ENCODE measurements at regions not wholly inside any gene's neighbourhood (a gene's known extent, or its start where the extent isn't known, plus 50 kb on each side); places are given as distances from the start of the nearest gene placed in this dataset.

DNA sequence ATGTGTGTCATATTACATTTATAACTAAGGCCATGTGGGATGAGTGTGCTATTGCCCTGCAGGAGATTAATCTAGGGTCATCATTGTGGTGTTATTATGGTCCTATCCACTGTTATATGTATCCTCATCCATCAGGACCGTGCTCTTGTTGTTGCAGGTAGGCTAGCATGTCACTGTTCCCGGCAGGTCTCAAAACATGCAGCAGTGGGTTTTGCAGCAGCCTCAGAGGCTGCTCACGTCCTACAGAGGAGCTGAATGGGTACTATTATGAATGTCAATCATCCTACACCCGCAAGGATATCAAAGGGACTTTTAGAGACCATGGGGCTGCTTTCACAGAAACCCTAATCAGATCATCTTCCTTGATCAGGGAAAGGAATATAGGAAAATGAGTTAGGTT lies 318.2 kb downstream of the SAMD5 start:
- no peak for DNase-seq

DNA sequence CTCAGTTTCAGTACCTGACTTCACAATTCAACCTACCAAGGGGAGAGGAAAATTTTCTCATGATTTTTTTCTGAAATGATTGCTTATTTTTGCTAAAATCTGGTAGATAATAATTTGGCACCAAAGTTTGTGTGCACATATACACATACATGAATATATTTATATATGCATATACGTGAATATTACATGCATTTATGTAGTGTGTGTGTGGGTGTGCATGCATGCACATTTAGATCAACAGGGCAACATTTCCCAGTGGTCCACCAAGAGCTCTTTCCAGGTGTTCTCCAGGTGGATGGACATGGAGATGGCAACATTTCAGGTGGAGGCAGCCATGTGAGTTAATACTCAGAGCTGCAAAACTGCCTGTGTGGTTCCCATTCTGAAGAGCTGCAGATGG lies 320.9 kb downstream of the SAMD5 start:
- no peak for DNase-seq

DNA sequence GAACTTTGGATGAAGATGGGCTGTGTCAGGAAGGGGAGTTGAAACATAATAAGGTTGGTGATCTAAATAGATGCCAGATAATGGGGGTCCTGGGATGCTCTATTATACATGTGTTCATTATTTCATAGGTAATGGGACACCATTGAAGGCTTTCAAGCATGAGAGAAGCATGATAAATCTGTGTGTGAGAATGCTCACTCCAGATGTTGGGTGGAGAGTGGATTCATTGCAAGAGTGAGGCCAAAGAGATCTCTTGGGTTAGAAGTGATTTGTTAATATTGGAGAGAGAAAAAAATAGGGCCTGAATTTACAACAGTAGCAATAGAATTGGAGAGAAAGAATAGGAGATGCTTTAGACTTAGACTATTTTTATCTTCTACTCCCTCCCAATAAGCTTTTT lies 321.3 kb downstream of the SAMD5 start:
- DNase-seq: no peak

DNA sequence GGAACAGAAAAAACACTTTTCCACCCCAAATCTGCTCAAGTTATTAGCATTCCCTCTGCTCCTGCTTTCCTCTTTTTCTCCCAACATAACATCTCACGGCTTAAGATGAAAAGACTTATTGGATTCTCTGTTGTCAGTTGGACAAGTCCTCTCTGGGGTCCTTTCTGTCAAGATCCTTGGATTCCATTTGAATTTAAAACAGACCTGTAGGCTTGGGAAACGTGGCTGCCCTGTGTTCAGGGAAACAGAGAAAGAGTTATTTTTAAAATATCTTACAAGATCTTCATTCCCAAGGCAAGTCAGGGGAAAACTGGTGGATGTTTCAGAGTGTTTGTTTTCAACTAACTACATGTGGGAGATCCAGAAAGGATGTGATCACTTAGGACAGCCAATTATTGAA lies 322.9 kb downstream of the SAMD5 start:
- no peak for DNase-seq

- DNase-seq: no peak
These were observed 325.1 kb downstream of the SAMD5 start for GRCh38 chr6:147833607-147834006.

DNA sequence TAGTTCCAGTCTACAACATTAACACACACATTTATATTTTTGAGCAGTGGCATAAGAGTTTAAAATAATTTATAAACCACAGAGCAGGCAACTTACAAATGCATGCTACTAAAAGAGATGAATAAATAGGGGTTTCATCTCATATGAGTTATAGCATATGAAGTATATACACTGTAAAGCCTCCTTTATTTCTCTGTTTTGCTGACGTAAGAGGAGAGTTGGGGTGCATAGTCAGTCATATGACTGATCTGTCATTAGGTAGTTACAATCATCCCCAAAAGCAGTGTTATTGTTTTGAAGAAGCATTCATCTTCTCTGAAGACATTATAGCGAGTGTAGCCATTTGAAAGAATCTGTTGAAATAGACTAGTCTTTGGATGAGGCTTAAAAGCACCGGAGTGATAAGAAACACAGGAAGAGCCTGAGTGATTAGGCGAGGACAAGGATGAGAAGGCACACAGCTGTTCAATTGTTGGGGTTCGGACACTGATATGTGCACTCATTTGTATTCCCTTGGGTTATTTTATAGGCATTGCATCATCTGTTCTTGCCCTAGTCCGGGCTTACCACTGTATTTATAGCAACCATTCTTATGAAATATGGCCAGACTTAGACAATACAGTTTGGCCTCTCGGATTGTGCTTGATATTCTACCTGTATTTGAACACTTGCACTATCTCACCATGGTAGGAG lies 325.7 kb downstream of the SAMD5 start:
- DNase-seq: no peak

DNA sequence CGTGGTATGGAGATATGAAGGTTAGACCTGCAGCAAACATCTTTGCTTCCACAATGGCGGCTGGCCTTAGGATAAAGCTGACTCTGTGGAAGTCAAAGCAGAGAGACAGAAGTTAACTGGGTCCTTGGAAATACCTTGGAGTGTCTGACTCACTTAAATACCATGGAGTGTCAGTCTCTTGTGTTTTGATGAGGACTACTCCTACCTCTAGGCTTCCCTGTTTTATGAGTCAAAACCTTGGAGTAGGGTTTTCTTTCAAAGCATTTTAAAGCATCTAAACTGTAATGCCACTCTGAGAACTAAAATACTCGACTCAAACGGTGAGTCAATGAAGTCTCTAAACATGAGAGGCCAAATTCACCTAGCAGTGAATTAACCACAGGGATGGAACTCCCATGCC lies 329.1 kb downstream of the SAMD5 start:
- DNase-seq: no peak

DNA sequence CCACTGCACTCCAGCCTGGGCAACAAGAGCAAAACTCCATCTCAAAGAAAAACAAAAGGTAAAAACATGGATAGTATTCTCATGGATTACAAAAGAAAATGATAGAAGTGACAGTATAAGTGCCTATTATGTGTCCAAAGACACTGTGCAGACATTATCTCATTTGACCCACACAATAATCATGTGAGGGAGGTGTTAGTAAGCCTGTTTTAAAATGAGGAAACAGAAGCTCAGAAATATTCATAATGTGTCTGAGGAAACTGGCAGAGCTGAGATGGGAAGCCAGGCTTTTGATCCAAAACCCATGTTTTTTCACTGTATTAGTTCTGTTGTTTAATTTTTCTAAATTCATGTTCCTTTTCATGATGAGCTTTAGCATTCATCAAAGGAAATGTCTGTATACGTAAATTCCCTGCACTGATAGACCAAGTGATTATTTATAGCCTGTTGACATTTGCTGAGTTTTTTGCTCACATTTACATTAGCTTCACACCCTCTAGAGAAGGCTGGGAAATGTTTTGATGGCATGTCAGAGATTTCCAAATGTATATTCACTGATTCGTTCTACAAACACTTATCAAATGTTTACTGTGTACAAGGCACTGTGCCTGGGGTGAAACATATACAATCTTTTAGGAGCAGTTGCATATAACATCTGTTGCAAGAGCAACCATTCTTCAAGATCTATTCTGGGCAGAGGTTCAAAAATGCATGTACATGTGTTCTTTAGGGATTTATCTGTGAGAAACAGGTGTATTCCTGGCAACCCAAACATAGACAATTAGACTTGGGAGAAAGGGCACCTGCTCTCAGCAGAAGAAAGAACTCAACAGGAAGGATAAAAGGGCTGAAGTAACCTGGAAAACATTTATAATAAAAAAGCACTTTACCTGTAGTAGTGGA lies 331.5 kb downstream of the SAMD5 start:
- no peak for DNase-seq

DNA sequence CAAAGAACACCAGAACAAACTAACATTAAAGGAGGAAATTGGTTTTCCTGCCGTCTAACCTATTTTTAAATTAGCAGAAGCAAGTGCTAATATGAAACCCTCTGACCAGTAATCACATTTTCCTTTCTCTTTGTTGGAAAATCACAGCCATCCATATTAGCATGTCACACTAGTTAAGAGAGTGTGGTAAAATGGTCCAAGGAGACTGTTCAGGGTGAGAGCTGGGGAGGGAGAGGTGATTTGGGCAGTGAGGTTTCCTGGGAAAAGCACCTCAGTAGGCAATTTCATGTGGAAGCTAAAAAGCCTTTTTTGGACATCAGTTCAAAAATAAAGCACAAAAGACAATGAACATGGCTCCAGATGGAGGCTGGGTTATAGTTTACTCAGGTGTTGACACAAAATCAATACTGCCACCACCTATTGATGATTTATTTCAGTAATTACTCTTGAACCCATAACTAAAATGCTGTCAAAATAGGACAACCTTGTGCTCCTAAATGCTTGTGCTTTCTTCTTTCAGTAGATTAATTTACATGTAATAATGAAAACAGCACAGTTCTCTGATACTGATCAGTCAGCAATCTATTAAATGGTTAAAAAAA lies 333.2 kb downstream of the SAMD5 start:
- DNase-seq: no peak

- no peak for DNase-seq
These were observed 341.2 kb downstream of the SAMD5 start for GRCh38 chr6:147849401-147850330.

DNA sequence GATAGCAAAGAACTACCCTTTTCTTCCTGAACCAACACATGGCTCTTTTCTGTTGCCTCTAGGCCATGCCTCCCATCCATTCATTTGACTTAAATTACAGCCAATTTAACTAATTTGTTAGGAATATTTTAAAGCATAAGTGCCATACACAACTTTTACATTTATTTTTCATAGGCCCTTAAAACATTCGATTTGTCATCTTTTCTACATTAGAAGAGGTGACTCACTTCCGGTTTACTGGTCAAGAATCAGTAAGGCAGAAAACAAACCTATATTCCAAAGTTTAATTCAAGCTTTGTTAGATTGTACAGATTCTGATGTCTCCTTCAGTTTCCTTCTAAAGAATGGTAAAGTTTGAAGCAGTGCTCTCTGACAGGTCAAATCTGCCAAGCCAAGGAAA lies 344.3 kb downstream of the SAMD5 start:
- DNase-seq: no peak

DNA sequence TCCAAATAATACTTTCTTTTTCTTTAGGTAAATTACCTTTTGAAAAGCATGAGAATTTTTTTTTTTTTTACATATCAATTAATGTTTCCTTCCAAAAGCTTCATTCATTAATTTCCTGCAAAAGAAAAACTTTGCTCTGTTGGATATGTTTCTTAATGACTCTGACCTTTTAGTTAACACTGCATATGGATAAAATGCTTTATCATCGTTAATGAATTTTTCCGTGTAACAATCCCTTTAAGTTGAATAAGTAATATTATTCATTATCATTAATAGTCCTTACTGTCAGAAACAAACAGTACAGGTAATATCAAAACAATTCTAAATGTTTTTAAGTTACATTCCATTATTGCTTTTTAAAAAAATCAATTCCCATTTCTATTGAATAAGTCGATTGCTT lies 345.1 kb downstream of the SAMD5 start:
- DNase-seq: no peak

DNA sequence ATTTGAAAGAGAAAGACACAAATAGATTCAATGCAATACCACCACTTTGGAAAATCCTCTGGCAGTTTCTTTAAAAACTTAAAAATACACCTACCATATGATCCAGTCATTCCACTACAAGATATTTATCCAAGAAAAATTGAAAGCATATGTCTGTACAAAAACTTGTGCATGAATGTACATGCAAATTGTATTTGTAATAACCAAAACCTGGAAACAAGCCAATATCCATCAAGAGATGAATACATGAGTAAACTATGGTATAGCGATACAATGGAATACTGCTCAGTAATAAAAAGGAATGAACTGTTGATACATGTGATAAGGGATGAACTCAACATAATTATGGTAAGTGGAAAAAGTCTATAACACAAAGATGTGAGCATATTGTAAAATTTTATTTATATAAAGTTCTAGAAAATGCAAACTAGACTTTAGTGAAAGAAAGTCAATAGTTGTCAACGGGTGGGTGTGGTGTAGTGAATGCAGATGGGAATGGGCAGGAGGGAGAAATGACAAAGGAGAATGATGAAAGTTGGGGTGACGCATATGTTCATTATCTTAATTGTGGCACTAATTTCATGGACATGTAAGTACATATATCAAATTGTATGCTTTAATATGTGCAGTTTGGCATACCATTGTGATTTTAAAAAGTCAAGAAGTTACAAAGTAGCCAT lies 347.5 kb downstream of the SAMD5 start:
- DNase-seq: no peak

GRCh38 chr6:147856687-147857086 lies 348.2 kb downstream of the SAMD5 start:
- DNase-seq: no peak

DNA sequence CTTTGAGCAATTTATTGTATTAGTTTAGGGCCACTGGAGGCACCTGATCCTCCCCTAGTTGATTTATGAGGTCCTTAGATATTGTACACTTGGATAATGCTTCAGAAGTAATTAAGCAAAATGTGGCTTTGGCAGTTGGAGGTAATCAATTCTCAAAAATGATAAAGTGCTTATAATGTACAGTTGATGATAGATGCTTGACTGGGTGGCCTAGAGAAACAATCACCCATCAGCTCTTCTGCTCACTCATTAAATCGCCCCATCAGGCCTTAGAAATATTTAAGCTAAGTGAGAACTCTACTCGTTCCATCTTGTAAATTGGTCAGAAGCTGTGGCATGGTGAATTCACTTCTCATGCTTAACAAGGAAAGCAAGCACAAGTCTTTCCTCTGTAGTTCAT lies 349.9 kb downstream of the SAMD5 start:
- DNase-seq: no peak

GRCh38 chr6:147859071-147859470 lies 350.6 kb downstream of the SAMD5 start:
- no peak for DNase-seq

GRCh38 chr6:147861696-147862095 lies 353.2 kb downstream of the SAMD5 start:
- DNase-seq: no peak

DNA sequence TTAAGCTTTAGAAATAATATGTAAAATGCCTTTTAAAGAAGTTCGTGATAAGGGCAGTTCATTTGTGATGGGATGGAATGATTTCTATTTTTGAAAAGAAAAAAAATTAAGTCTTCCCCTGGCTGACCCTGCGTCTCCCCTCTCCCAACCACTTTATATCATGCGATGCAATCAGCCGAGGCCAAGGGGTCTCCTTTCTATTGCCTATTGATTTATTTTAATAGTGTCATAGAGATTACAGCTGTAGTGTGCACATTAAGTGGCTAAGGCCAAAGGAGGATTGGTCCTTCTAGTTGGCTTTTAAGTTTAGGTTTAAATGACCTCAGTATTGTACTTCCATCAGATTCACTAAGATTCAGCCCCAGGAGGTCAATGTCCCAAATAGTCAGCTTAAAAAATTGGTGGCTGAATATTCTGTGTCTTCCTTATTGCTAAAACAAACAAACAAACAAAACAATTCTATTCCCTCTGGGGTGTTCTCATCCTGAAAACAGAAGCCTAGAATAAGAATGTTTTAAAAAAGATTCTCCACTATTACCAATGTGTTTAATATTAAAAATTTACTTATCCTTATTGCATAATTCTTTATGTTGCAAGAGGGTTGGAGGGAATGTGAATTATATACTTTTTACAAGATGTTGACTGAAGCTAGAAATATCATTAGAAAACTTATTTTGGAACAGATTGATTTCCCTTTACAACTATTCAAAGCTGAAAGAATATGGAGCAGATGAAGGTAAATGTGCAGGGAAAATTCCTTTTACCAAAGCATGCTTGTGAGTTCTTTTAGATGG lies 359.1 kb downstream of the SAMD5 start:
- DNase-seq: no peak

DNA sequence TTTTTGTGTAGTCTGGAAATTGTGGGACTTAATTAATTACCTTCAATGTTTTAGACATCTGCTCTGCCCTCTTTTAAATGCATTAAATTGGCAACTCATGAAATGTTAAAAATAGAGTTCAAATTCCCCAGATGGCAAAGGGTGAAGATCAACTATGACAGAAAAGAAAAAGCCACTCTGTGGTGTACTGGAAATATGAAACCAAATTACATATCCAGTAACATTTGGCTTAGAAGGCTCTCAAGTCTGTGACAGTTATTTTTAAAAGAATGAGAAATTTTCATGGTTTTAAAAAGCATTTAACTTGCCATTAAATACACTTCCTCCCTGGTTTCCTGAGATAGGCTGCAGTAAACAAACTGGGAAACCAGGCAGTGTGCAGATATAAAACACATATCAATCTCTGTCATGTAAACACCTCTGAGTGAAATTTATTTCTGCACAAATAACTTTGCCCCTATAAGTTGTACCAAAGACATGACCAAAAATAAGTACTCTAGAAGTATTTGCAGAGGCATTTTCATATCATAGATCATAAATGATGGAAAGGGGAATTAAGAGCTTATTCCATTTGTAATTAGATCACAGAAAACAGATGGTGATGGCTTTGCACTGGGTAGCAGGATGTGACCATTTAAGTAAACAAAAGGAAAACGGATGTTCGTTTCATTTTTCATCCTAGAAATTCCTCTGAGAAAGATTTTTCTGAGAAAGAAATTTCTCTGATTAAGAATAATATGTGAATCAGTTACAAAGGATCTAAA lies 360.1 kb downstream of the SAMD5 start:
- peak; percentile 67 for DNase-seq

- DNase-seq: no peak
These were observed 360.7 kb downstream of the SAMD5 start for GRCh38 chr6:147869201-147869600.

DNA sequence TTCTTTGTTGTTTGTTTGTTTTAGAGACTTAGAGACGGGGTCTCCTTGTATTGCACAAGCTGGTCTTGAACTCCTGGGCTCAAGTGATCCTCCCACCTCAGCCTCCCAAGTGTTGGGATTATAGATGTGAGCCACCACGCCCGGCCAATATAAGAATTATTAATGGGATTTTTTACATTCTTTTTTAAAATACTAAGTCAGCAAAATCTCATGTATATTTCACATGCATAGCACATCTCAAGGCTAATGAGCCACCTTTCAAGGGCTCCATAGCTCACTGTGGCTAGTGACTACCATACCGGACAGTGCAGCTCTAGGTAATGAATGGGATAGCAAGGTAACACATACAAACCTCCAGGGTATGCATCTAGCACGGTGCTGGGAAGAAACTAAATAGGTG lies 361.4 kb downstream of the SAMD5 start:
- no peak for DNase-seq

Data from NCI-H446 treated with DMSO at 0.1 percent for 48 hours (cell line).